NCI-H510A (cell line): ENCODE measurements at regions not wholly inside any gene's neighbourhood (a gene's known extent, or its start where the extent isn't known, plus 50 kb on each side); places are given as distances from the start of the nearest gene placed in this dataset.
A peak's percentile ranks its signal among the peaks of the same experiment; 100 is the strongest.
"Not testable (repeated sequence)": the region's sequence is repeated elsewhere in the genome, so short reads cannot be mapped to it uniquely, and the experiment has no call there.

Experiments used
- DNase-seq: peaks from one replicate; lab custom pipeline; 2025; lab: John Stamatoyannopoulos, UW

GRCh38 chrX:116863029-116863428, 400.3 kb upstream of the CT83 start:
- no peak for DNase-seq

DNA sequence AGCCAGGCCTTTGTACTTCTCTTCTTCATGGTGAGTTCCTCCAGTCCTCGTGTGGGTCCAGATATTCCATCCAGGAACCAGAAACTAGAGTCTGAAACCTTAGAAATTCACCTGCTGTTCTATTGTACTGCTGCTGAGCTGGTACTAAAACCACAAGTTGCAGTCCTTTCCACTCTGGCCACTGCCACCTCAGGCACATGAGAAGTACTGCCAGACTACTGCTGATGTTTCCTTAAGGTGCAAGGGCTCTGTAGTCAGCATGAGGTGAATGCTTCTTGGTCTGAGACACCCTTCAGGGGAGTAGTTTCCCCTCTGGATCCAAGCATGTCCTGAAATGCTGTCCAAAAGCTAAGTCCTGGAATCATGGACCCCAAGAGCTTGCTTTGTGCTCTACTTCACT, 399.6 kb upstream of the CT83 start:
- DNase-seq = no peak

DNA sequence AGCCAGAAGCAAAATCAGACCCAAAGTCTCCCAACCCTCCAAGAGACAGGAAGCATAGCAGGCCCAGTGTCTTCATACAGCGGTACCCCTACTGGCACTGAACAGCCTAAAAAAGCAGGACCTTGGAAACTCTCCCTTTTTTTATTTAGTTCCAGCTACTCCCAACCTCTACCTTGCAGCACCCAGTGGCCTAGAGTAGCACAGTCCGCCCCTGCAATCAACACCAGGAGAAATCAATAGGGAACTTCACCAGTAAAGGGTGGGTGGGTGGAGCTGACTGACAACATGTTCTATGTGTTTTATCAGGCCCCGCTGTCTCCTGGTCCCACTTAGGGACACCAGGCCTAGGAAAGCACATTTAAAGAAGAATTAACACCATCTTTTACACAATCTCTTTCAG, 378.5 kb upstream of the CT83 start:
- DNase-seq = no peak

DNA sequence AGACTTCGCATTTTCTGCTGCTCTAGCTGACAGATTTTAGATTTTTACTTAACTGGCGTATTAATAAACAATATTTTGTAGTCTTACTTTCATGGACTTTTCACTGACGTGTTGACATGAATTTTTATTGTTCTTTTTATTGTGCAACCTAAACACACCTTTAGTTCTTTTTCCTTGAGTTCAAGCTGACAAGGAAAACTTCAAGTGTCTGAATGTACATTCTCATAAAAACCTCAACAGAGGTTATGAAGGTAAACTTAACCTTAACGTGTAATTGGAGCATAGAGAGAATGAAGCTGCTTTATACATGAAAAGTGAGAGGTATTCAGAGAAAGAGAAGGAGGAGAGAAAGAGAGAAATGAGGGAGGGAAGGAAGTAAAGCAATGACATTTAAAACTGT, 364.3 kb upstream of the CT83 start:
- no peak for DNase-seq

GRCh38 chrX:116824785-116825184, 362.0 kb upstream of the CT83 start:
- DNase-seq = no peak

DNA sequence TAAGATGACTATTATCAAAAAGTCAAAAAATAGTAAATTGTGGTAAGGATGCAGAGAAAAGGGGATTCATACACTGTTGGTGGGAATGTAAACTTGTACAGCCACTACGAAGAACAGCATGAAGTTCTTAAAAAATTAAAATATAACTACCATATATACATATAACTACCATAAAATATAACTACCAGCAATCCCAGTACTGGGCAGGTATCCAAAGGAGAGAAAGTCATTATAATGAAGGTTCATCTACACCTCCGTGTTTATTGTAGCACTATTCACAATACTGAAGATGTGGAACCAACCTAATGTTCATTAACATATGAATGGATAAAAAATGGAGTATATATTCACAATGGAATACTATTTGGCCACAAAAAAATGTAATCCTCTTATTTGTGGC, 360.9 kb upstream of the CT83 start:
- no peak for DNase-seq

DNA sequence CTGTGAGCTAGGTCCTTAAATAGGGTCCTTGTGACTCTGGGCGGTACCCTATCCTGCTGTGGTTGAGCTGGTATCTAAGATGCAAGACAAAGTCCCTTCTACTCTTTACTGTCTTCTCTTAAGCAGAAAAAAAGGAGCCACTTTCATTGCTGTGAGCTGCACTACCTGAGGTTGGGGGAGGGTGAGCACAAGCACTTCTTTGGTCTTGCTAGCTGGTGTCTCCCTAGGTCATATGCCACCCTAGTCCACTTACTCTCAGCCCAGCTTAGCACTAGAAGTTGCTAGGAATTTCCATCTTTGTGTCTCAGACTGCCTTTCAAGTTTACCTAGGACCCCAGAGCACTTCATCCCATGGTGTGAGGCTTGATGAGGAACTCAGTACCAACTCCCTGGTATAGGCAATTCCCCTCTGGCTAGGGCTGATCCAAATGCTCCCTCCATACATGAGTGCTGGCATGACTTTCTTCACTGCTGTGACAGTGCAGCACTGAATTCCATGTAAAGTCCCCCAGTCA, 343.6 kb upstream of the CT83 start:
- no peak for DNase-seq

GRCh38 chrX:116801943-116802342, 339.2 kb upstream of the CT83 start:
- DNase-seq = no peak

DNA sequence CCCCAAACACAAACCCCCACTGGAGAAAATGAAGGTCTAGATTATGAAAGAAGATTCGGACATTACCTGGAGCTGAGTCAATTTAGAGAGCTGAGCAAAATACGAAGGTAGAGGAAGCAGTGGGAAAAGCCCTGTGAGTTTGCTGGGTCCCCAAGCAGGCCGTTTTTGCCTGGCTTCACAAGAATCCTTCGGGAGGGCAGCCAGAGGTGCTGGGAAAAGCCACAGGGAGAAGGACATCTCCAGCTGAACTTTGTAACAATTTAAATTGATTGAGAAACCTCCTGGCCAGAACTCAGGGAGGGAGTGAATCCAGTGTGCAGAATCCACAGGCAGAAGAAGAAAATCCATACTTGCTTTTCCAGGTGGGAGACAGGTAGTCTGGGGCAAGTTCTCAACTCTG, 319.1 kb upstream of the CT83 start:
- no peak for DNase-seq

GRCh38 chrX:116757491-116757890, 294.7 kb upstream of the CT83 start:
- no peak for DNase-seq

DNA sequence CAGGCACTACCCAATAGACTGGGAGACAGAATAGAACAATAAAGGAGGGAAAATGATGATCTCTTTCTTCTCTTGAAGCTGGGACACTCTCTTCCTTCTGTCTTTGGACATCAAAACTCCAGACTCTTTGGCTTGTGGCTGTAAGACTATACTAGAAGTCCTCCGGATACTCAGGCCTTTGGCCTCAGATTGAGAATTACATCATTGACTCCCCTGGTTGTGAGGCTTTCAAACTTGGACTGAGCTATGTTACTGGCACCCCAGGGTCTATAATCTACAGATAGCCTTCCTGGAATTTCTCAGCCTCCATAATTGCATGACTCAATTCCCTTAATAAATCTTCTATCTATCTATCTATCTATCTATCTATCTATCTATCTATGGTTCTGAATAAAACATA, 294.2 kb upstream of the CT83 start:
- DNase-seq = no peak

DNA sequence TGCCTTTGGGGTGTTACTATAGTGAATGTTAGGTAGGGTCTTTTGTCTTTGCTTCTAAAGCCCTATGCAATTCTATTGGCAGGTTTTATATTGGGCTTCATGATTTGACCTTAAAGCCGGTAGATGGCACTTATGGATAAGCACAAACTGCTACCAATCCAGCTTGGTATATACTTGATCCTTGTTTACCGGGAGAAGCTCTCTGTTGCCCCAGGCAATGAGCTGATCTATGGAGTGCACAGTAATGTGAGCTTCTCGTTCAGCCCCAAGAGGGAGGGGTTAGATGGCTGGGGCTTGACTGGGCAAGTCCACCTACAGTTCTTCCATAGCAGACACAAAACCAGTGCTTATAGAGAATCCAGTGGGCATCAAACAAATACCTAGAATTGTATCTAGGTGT, 287.2 kb upstream of the CT83 start:
- DNase-seq = peak; percentile 69

- DNase-seq = no peak
These were observed 269.4 kb upstream of the CT83 start for GRCh38 chrX:116732214-116732613.

- DNase-seq = no peak
These were observed 264.0 kb upstream of the CT83 start for GRCh38 chrX:116726806-116727205.

- DNase-seq = peak; percentile 40
These were observed 231.3 kb upstream of the CT83 start for GRCh38 chrX:116694046-116694445.

DNA sequence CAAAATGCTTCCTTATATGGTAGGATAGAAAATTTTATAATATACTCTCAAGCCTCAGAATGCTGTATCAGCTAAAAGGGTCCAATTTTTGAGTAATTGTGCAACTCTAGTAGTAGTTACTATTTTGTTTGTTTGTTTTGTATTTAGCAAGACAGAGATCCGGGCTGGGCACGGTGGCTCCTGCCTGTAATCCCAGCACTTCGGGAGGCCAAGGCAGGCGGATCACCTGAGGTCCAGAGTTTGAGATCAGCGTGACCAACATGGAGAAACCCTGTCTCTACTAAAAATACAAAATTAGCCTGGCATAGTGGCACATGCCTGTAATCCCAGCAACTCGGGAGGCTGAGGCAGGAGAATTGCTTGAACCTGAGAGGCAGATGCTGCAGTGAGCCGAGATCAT, 216.8 kb upstream of the CT83 start:
- DNase-seq = not testable (repeated sequence)

DNA sequence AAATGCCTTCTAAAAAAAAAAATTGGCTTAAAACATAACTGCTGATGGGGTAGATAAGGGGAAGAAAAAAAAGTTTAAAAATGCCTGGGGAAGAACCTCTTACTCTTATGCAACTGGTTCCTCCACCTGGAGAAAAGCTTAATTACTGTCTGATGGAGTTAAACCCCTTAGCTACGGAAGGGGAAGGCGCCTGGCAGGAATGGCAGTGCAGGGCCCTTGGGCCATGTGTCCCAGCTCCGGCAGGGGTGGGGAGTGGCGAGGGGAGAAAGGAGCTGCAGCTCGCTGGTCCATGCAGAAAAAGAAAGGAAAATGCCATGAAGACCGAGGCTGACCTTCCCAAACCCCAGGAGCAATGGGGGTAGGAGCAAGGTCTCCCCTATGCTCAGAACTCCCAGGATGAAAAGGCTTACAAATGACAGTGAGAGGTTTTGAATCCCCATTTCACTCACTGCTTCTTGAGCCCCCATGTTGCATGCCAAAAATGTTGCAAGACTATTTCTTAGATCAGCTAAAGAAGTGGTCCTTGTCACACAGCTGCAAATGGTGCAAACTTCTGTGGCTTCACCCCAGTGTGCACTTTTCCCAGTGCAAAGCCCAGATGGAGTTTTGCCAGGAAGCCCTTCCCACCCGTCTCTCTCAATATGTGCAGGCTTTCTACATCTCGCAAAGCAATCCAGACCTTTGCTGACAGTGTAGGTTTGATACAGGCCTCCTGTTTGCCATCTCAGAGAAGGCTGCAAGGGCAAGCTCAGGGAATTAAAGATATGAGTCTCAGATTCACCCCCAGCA, 204.8 kb upstream of the CT83 start:
- no peak for DNase-seq

DNA sequence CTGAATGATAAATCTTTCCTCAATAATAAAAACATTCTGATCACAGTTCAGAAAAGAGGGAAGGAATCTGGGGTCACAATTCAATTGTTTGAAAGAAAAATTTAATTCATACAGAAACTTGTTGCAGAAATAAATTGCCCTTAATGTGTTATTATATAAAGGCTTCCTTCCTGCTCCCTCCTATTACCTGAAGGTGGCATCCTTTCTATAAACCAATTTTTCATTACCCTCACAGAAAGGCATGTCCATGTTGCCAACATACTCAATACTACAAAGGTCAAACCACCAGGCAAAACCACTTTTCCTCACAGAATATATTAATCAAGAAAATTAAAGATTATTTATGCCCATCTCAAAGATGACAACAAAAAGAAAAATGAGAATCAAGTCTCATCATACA, 194.3 kb upstream of the CT83 start:
- no peak for DNase-seq

DNA sequence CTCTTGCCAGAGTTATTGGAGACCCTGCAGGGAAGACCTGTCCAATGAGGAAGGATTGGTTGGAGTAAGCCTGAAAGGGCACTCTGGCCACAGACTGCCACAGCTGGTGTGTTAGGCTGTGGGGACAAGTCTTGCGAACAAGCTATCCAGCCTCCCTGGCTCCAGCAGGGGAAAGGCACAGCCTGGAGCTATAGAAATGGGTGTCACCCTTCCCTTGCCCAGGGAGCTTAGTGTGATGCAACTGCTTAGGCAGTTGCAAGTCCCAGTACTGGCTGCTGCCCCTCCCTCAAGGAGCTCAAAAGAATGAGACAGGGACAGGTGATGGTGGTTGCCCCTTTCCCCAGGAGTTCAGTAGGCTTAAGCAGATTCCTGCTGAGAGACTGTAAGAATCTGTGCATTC, 165.7 kb upstream of the CT83 start:
- no peak for DNase-seq

DNA sequence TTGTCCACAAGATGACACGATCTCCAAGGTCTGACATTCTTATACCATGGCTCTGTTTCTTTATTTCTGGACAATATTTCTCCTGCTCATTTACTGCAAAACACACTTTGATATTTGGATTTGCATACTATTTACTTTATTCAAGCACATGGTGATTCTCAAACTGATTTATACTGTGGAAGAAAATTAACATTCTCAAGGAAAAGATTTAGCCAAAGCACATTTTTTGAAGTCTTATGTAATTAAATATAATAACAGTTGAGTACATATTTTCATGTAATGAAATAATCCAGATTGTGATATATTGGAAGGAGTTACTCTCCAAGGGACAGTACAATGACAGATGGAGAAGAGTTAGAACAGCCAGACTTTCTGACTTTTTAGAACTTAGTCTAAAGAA, 155.8 kb upstream of the CT83 start:
- DNase-seq = no peak

DNA sequence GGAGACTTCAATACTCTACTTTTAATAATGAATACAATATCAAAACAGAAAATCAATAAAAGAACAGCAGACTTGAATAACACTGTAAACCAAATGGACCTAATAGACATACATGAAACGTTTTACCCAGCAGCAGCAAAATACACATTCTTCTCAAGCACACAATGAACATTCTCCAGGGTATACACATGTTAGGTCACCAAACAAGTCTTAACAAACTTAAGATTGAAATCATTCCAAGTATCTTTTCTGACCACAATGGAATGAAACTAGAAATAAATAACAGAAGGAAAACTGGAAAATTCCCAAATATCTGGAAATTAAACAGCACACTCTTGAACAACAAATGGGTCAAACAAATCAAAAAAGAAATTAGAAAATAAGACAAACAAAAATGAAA, 145.0 kb upstream of the CT83 start:
- no peak for DNase-seq

DNA sequence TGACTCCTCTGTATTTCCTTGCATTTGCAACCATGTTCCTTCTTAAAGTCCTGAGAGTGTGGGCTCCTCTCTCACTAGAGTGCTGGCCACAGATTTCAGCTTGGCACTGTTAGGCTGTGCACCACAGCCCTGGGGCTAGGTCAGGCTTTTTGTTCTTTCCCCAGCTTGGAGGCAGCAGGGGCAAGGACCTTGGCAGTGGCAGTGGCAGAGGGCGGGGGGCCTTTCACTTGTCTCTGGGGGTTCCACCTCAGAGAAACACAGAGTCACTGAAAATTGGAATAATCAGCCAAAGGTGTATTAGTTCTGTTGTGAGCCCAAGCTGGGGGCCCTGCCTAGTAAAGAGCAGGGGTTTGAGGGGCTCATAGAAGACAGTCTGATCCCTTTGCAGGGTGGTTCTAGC, 142.8 kb upstream of the CT83 start:
- no peak for DNase-seq

DNA sequence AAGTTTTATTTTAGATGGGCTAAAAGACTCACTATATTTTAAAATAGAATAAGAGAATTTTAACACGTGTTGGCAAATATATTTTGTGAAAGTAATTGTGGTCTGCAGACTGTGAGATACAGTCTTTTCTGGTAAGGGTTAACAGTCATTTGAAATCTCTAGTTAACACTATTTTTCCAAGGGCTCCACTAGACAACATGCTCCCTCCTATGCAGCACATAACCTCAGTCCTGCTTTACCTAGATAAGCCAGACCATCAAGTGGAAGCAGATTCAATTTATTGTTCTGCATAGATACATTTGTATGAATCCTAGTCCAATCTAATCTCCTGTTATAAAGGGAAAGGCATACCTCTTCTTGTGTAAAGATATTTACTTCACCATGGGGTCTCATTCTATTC, 133.2 kb upstream of the CT83 start:
- no peak for DNase-seq
